ENCODE measurements at regions not wholly inside any gene's neighbourhood (a gene's known extent, or its start where the extent isn't known, plus 50 kb on each side); places are given as distances from the start of the nearest gene placed in this dataset.
A peak's percentile ranks its signal among the peaks of the same experiment; 100 is the strongest.

GRCh38 chr5:124055751-124056150 lies 543.8 kb downstream of the CSNK1G3 start:
- Histone ChIP-seq H3K4me1 (ENCODE audit: insufficient read depth, low read length, poor library complexity, severe bottlenecking) (peaks cover 35% of the 10 kb centered on the region), H3K9me3 (ENCODE audit: low read length) (no peaks in the 10 kb centered on the region), H3K79me2 (ENCODE audit: insufficient read depth, low read depth, low read length) (no peaks in the 10 kb centered on the region), H3K36me3 (ENCODE audit: insufficient read depth, low read length) (no peaks in the 10 kb centered on the region; the same call in 1 of the 2 replicates), H3K4me2 (ENCODE audit: low read length) (peak overlapping the region; percentile 84), H3K4me3 (ENCODE audit: low read depth, low read length, poor library complexity, severe bottlenecking) (no peak overlapping the region), H2AFZ (ENCODE audit: low read length) (no peak overlapping the region; the same call in 1 of the 2 replicates), H3K9me2 (ENCODE audit: insufficient read depth, low read length) (no peaks in the 10 kb centered on the region), H4K20me1 (ENCODE audit: insufficient read depth, low read length) (no peaks in the 10 kb centered on the region), H3K27ac (ENCODE audit: low read depth, low read length, poor library complexity, severe bottlenecking) (no peak overlapping the region)
- ChIA-PET CTCF (ENCODE audit: unreplicated experiment) (no interaction called here), POLR2A (interaction anchor here (1.0 to 2.1 kb wide), 2 partner anchors 14 to 23 kb away, joined by 6 read pairs; no protein-coding TSS in a partner anchor)
- intact Hi-C loops (cut with micrococcal nuclease; ENCODE audit: unreplicated experiment), result loop anchor here (2.0 to 10.0 kb wide), 3 partner anchors 21 to 949 kb away; no protein-coding TSS in a partner anchor
- no peak for TF ChIP-seq CTCF (conservative IDR thresholded peaks at IDR 0.05; ENCODE audit: low read length)
- TF ChIP-seq EZH2phosphoT487 (IDR thresholded peaks at IDR 0.05; ENCODE audit: borderline replicate concordance, low read depth, low read length), result no peak
- DNase-seq (ENCODE audit: low spot score), result no peak
- no TSS peak for BruUV-seq (replicated peaks)

GRCh38 chr5:124054564-124054963 lies 542.6 kb downstream of the CSNK1G3 start:
- Histone ChIP-seq H3K4me2 (ENCODE audit: low read length) (no peak overlapping the region), H3K9me3 (ENCODE audit: low read length) (no peaks in the 10 kb centered on the region), H3K36me3 (ENCODE audit: insufficient read depth, low read length) (no peaks in the 10 kb centered on the region; the same call in 1 of the 2 replicates), H3K79me2 (ENCODE audit: insufficient read depth, low read depth, low read length) (no peaks in the 10 kb centered on the region), H3K27ac (ENCODE audit: low read depth, low read length, poor library complexity, severe bottlenecking) (no peak overlapping the region), H4K20me1 (ENCODE audit: insufficient read depth, low read length) (no peaks in the 10 kb centered on the region), H3K9me2 (ENCODE audit: insufficient read depth, low read length) (no peaks in the 10 kb centered on the region), H2AFZ (ENCODE audit: low read length) (no peak overlapping the region), H3K4me1 (ENCODE audit: insufficient read depth, low read length, poor library complexity, severe bottlenecking) (peaks cover 35% of the 10 kb centered on the region), H3K4me3 (ENCODE audit: low read depth, low read length, poor library complexity, severe bottlenecking) (no peak overlapping the region)
- no peak for DNase-seq (ENCODE audit: low spot score)
- POLR2A ChIA-PET, result interaction anchor here (0.5 to 1.2 kb wide), 5 partner anchors 9 to 1201 kb away, joined by 3 to 7 read pairs (median 4); no protein-coding TSS in a partner anchor
- CTCF ChIA-PET (ENCODE audit: unreplicated experiment), result no interaction called here
- TF ChIP-seq CTCF (conservative IDR thresholded peaks at IDR 0.05; ENCODE audit: low read length) (no peak), EZH2phosphoT487 (IDR thresholded peaks at IDR 0.05; ENCODE audit: borderline replicate concordance, low read depth, low read length) (no peak)
- no TSS peak for BruUV-seq (replicated peaks)
- intact Hi-C loops (cut with micrococcal nuclease; ENCODE audit: unreplicated experiment), result loop anchor here (10.0 kb wide), 2 partner anchors 380 to 950 kb away; no protein-coding TSS in a partner anchor

- H4K20me1 ChIP-seq (ENCODE audit: insufficient read depth, low read length), result no peaks in the 10 kb centered on the region
- no peak overlapping the region for H2AFZ ChIP-seq (ENCODE audit: low read length)
- TF ChIP-seq EZH2phosphoT487 (IDR thresholded peaks at IDR 0.05; ENCODE audit: borderline replicate concordance, low read depth, low read length) (no peak), CTCF (conservative IDR thresholded peaks at IDR 0.05; ENCODE audit: low read length) (no peak)
- peaks cover 31% of the 10 kb centered on the region for H3K4me1 ChIP-seq (ENCODE audit: insufficient read depth, low read length, poor library complexity, severe bottlenecking)
- H3K27ac ChIP-seq (ENCODE audit: low read depth, low read length, poor library complexity, severe bottlenecking), result no peak overlapping the region
- intact Hi-C loops (cut with micrococcal nuclease; ENCODE audit: unreplicated experiment), result loop anchor here (10.0 kb wide), 2 partner anchors 379 to 951 kb away; no protein-coding TSS in a partner anchor
- no peaks in the 10 kb centered on the region; the same call in 1 of the 2 replicates for H3K36me3 ChIP-seq (ENCODE audit: insufficient read depth, low read length)
- CTCF ChIA-PET (ENCODE audit: unreplicated experiment), result no interaction called here
- H3K4me3 ChIP-seq (ENCODE audit: low read depth, low read length, poor library complexity, severe bottlenecking), result no peak overlapping the region
- no peaks in the 10 kb centered on the region for H3K9me3 ChIP-seq (ENCODE audit: low read length)
- DNase-seq (ENCODE audit: low spot score), result no peak
- H3K79me2 ChIP-seq (ENCODE audit: insufficient read depth, low read depth, low read length), result no peaks in the 10 kb centered on the region
- H3K4me2 ChIP-seq (ENCODE audit: low read length), result no peak overlapping the region
- POLR2A ChIA-PET, result interaction anchor here (3.1 kb wide), 1 partner anchor 11 kb away, joined by 14 read pairs; no protein-coding TSS in a partner anchor
- BruUV-seq (replicated peaks), result no TSS peak
- H3K9me2 ChIP-seq (ENCODE audit: insufficient read depth, low read length), result no peaks in the 10 kb centered on the region
Measured at GRCh38 chr5:124053340-124053739, 541.4 kb downstream of the CSNK1G3 start.
